HL-60/S4 treated with retinoic acid at 250 ng/mL for 4 days and 3 days (cell line): ENCODE measurements at regions not wholly inside any gene's neighbourhood (a gene's known extent, or its start where the extent isn't known, plus 50 kb on each side); places are given as distances from the start of the nearest gene placed in this dataset.

Experiments
- in situ Hi-C: fragments of 300-500 bp; cut with MboI; formaldehyde crosslinking; loops from 2 replicates; pipeline ENCODE4 v1.7.0; 2022; ENCODE audit warnings: low sequenced_read_pairs

- in situ Hi-C loops: no loop called here
Observed at GRCh38 chr19:27675771-27676170, 1537.2 kb downstream of the UQCRFS1 start.

- in situ Hi-C loops: no loop called here
Observed at GRCh38 chr19:27674701-27675100, 1538.2 kb downstream of the UQCRFS1 start.

- in situ Hi-C loops: no loop called here
Observed at GRCh38 chr19:27673986-27674385, 1539.0 kb downstream of the UQCRFS1 start.

GRCh38 chr19:27672309-27673047 is 1540.5 kb downstream of the UQCRFS1 start:
- in situ Hi-C loops: no loop called here

- in situ Hi-C loops: no loop called here
Observed at GRCh38 chr19:27671876-27672275, 1541.1 kb downstream of the UQCRFS1 start.

GRCh38 chr19:27660428-27660827 is 1552.5 kb downstream of the UQCRFS1 start:
- in situ Hi-C loops: no loop called here

- in situ Hi-C loops: no loop called here
Observed at GRCh38 chr19:27657271-27658051, 1555.5 kb downstream of the UQCRFS1 start.

GRCh38 chr19:27654266-27654990 is 1558.5 kb downstream of the UQCRFS1 start:
- in situ Hi-C loops: no loop called here

GRCh38 chr19:27652796-27653195 is 1560.2 kb downstream of the UQCRFS1 start:
- in situ Hi-C loops: no loop called here

GRCh38 chr19:27652281-27652680 is 1560.7 kb downstream of the UQCRFS1 start:
- in situ Hi-C loops: no loop called here

GRCh38 chr19:27647423-27647822 is 1565.5 kb downstream of the UQCRFS1 start:
- in situ Hi-C loops: no loop called here

- in situ Hi-C loops: no loop called here
Observed at GRCh38 chr19:27635401-27635800, 1577.5 kb downstream of the UQCRFS1 start.

GRCh38 chr19:27618006-27618405 is 1594.9 kb downstream of the UQCRFS1 start:
- in situ Hi-C loops: no loop called here

- in situ Hi-C loops: no loop called here
Observed at GRCh38 chr19:27580906-27581305, 1632.0 kb downstream of the UQCRFS1 start.
